HCT116 (cell line): ENCODE measurements at regions not wholly inside any gene's neighbourhood (a gene's known extent, or its start where the extent isn't known, plus 50 kb on each side); places are given as distances from the start of the nearest gene placed in this dataset.

Source experiments
- POLR2A ChIP-seq: IDR thresholded peaks from 2 replicates; pipeline ENCODE4 v1.7.0; 2011; ENCODE audit warnings: borderline replicate concordance; ENCODE audit not compliant: insufficient read depth, insufficient read length; ENCODE audit errors: extremely low read depth
- ZNF274 ChIP-seq: fragments of 200-500 bp; sonication (Bioruptor generic); IDR thresholded peaks from 2 replicates; pipeline ENCODE4 v1.6.1; 2014; ENCODE audit warnings: mild to moderate bottlenecking, low read depth, low read length, inconsistent platforms
- TF ChIP-seq, protein P1 (sequence below), 3 experiments: fragments of 200-600 bp in 1 of 3; sonication (generic) in 1 of 3; IDR thresholded peaks in 2 of 3; conservative IDR thresholded peaks in 1 of 3; 2 replicates each; pipeline ENCODE4 v1.5.1; 2012 to 2017; ENCODE audit warnings: low read depth in 2 of 3, low read length in 2 of 3, antibody characterized with exemption in 1 of 3, borderline replicate concordance in 1 of 3, control low read depth in 1 of 3, mild to moderate bottlenecking in 1 of 3, mixed read lengths in 1 of 3, mixed run types in 1 of 3, moderate library complexity in 1 of 3; ENCODE audit not compliant: insufficient read depth in 1 of 3

- TF ChIP-seq ZNF274 = no peak
- no peak for TF ChIP-seq POLR2A
- TF ChIP-seq, protein P1, sequence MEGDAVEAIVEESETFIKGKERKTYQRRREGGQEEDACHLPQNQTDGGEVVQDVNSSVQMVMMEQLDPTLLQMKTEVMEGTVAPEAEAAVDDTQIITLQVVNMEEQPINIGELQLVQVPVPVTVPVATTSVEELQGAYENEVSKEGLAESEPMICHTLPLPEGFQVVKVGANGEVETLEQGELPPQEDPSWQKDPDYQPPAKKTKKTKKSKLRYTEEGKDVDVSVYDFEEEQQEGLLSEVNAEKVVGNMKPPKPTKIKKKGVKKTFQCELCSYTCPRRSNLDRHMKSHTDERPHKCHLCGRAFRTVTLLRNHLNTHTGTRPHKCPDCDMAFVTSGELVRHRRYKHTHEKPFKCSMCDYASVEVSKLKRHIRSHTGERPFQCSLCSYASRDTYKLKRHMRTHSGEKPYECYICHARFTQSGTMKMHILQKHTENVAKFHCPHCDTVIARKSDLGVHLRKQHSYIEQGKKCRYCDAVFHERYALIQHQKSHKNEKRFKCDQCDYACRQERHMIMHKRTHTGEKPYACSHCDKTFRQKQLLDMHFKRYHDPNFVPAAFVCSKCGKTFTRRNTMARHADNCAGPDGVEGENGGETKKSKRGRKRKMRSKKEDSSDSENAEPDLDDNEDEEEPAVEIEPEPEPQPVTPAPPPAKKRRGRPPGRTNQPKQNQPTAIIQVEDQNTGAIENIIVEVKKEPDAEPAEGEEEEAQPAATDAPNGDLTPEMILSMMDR (IDR thresholded peaks at IDR 0.05 in 2 of 3, conservative IDR thresholded peaks at IDR 0.05 in 1 of 3; ENCODE audit: borderline replicate concordance in 1 of 3, insufficient read depth in 1 of 3, low read depth in 2 of 3, low read length in 2 of 3) = no peak
Measured at GRCh38 chr6:144359783-144360182, 74.6 kb downstream of the UTRN start.
